ENCODE measurements at regions not wholly inside any gene's neighbourhood (a gene's known extent, or its start where the extent isn't known, plus 50 kb on each side); places are given as distances from the start of the nearest gene placed in this dataset.
A peak's percentile ranks its signal among the peaks of the same experiment; 100 is the strongest.

DNA sequence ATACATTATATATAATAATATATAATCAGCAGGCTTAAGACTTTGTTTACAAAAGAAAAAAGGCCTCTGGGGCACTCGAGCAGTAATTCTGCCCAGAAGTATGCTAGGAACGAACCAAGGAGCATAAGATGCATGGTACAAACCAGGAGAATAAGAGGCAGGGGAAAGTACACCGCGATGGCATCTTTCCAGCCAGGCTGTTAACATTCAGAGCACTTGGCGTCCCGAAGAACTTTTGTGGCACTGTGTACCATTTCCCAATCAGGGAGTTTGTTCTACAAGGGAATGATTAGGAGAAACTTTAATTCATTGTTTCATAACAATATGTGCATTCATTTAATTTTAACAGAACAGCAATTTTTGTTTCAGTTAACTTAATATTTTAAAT, 125.1 kb downstream of the WT1 start:
- intact Hi-C loops (cut with DNase I) = no loop called here
- no peak overlapping the region for H3K27ac ChIP-seq
- no peak for DNase-seq
- no peaks in the 10 kb centered on the region for H3K27me3 ChIP-seq
- no peaks in the 10 kb centered on the region for H3K4me1 ChIP-seq
- no peaks in the 10 kb centered on the region for H3K9me3 ChIP-seq
- WGBS, 2 donors = 65 to 77% methylated on average over 6 of the region's 6 CpGs
- H3K4me3 ChIP-seq = no peak overlapping the region
- TF ChIP-seq POLR2A (IDR thresholded peaks at IDR 0.05) = no peak
- TF ChIP-seq POLR2AphosphoS5 (IDR thresholded peaks at IDR 0.05) = no peak
- TF ChIP-seq, protein P1, sequence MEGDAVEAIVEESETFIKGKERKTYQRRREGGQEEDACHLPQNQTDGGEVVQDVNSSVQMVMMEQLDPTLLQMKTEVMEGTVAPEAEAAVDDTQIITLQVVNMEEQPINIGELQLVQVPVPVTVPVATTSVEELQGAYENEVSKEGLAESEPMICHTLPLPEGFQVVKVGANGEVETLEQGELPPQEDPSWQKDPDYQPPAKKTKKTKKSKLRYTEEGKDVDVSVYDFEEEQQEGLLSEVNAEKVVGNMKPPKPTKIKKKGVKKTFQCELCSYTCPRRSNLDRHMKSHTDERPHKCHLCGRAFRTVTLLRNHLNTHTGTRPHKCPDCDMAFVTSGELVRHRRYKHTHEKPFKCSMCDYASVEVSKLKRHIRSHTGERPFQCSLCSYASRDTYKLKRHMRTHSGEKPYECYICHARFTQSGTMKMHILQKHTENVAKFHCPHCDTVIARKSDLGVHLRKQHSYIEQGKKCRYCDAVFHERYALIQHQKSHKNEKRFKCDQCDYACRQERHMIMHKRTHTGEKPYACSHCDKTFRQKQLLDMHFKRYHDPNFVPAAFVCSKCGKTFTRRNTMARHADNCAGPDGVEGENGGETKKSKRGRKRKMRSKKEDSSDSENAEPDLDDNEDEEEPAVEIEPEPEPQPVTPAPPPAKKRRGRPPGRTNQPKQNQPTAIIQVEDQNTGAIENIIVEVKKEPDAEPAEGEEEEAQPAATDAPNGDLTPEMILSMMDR (IDR thresholded peaks at IDR 0.05) = no peak
- TF ChIP-seq EP300 (IDR thresholded peaks at IDR 0.05) = no peak
- H3K36me3 ChIP-seq = no peaks in the 10 kb centered on the region

DNA sequence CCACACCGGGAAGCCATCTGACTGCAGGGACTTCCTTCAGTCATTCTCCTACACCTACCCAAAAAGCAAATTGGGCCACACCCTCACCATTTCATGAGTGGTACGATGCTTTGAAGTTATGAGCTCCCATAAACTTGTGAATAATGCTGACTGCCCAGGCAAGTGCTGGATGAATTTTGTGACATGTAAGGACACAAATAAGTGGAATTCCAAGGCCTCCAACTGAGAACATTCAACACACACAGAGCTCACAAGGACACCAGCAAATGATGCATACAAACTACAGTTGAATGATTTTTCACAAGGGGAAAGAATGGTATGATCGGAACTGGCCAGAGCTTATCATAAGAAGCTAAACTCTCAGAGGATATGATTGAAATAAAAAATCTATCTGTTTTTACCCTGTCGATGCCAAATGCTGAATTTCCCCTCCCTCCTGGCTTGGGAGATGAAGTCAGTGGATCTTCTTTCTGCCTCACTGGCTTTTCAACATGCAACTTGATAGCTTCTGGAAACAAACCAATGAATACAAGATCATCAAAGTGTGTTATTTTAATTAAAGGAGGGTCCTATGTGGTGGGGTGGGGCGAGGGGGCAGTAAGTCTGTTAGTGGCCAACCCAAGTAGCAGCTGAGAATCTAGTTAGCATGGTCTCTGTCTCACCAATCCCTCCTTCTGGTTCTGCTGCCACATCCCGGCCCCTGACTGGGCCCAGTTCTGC, 123.8 kb downstream of the WT1 start:
- 61 to 79% methylated on average over 6 of the region's 6 CpGs for WGBS, 2 donors
- Histone ChIP-seq H3K27ac (no peak overlapping the region), H3K36me3 (no peaks in the 10 kb centered on the region), H3K27me3 (no peaks in the 10 kb centered on the region), H3K4me1 (no peaks in the 10 kb centered on the region), H3K4me3 (no peak overlapping the region), H3K9me3 (no peaks in the 10 kb centered on the region)
- no peak for DNase-seq
- intact Hi-C loops (cut with DNase I) = no loop called here
- TF ChIP-seq, protein P1 (IDR thresholded peaks at IDR 0.05) = no peak
- TF ChIP-seq EP300 (IDR thresholded peaks at IDR 0.05) (no peak), POLR2AphosphoS5 (IDR thresholded peaks at IDR 0.05) (no peak), POLR2A (IDR thresholded peaks at IDR 0.05) (no peak)

DNA sequence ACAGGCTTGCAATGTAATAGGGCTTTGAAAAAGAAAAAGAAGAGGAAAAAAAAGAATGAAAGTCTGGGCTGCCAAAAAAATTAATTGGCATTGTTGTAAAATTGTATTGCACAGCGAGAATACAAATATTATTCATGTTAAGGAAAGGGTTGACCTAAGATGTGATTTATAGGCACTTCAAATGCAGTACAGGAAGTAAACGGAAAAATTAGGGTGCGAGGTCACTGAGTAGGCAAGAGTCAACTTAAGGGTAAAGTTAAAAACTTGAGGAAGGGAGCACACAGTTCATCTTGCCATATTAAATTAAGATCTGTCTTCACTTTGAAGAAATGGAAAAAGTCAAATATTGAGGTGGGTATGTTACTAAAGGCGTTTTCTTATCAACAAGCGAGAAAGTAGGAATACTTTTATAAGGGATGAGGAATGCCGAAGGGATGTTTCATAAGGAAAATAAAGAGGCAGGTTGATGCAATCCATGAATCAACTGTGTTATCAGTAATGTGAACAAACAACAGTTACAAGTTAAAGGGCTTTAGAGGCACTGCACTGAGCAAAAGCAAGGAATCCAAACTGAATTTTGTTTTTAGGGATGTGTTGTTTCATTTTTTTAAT, 123.0 kb downstream of the WT1 start:
- H3K4me3 ChIP-seq = no peak overlapping the region
- no peak overlapping the region for H3K27ac ChIP-seq
- TF ChIP-seq POLR2A (IDR thresholded peaks at IDR 0.05) (no peak), EP300 (IDR thresholded peaks at IDR 0.05) (no peak), POLR2AphosphoS5 (IDR thresholded peaks at IDR 0.05) (no peak)
- TF ChIP-seq, protein P1 (IDR thresholded peaks at IDR 0.05) = no peak
- no peaks in the 10 kb centered on the region for H3K9me3 ChIP-seq
- no peaks in the 10 kb centered on the region for H3K36me3 ChIP-seq
- 21 to 50% methylated on average over 6 of the region's 6 CpGs for WGBS, 2 donors
- DNase-seq = no peak
- no peaks in the 10 kb centered on the region for H3K27me3 ChIP-seq
- H3K4me1 ChIP-seq = no peaks in the 10 kb centered on the region
- intact Hi-C loops (cut with DNase I) = no loop called here

DNA sequence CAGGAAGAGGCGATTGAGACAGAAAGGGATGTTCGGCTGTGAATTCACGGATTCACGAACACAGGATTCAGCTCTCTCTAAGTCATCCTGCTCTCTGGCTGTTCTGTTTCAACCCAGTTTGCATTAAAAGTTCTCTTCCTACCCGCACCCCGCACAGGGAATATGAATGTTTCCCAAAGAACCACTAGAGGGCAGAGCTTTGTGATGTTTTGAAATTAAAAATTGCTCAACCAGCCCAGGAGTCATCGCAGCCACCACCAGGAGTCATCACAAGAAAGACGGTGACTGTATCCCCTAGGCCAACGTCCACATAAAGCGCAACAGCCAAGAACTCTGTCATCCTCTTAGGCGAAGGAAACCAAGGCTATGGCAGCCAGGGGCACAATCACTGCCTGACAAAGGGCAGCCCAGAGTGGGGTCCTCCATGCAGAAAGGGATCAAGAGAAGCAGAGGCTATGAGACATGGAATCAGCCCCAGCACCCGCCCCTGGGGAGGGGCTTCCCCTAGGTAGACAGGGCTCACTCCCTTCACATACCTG, 122.4 kb downstream of the WT1 start:
- H3K9me3 ChIP-seq = no peaks in the 10 kb centered on the region
- H3K36me3 ChIP-seq = no peaks in the 10 kb centered on the region
- H3K4me3 ChIP-seq = no peak overlapping the region
- H3K27me3 ChIP-seq = no peaks in the 10 kb centered on the region
- DNase-seq = no peak
- H3K4me1 ChIP-seq = no peaks in the 10 kb centered on the region
- TF ChIP-seq POLR2A (IDR thresholded peaks at IDR 0.05) = no peak
- TF ChIP-seq, protein P1 (IDR thresholded peaks at IDR 0.05) = peak in 1 of 4 experiments; percentile 34
- no peak overlapping the region for H3K27ac ChIP-seq
- 37 to 52% methylated on average over 12 of the region's 12 CpGs for WGBS, 2 donors
- intact Hi-C loops (cut with DNase I) = no loop called here
